Right cardiac atrium (tissue), 5 donors: ENCODE measurements at regions not wholly inside any gene's neighbourhood (a gene's known extent, or its start where the extent isn't known, plus 50 kb on each side); places are given as distances from the start of the nearest gene placed in this dataset.
A peak's percentile ranks its signal among the peaks of the same experiment; 100 is the strongest.

Source experiments
- ATAC-seq, 2 donors: fragments of 200-7000 bp; cut with Tn5 transposase; one replicate each; pipeline versions ENCODE4 v1.8.0 to v1.9.1; 2020; ENCODE audit warnings: moderate library complexity in 2 of 2, mild to moderate bottlenecking in 1 of 2
- DNase-seq, 3 donors: peaks; one replicate each; pipeline ENCODE4 v3.0.0-alpha.2; 2020
- H3K27ac ChIP-seq: one replicate; pipeline ENCODE4 v1.5.1; 2013; ENCODE audit warnings: mild to moderate bottlenecking, low read length, control low read depth, moderate library complexity
- H3K27me3 ChIP-seq: one replicate; pipeline ENCODE4 v1.6.1; 2013; ENCODE audit not compliant: control insufficient read depth, insufficient read depth
- H3K4me1 ChIP-seq: one replicate; pipeline ENCODE4 v1.6.1; 2013; ENCODE audit warnings: low read length; ENCODE audit not compliant: control insufficient read depth, insufficient read depth
- H3K4me3 ChIP-seq: one replicate; pipeline ENCODE4 v1.5.1; 2013; ENCODE audit warnings: low read length, control low read depth
- H3K9me3 ChIP-seq: one replicate; pipeline ENCODE4 v1.6.1; 2013; ENCODE audit warnings: low read length; ENCODE audit not compliant: control insufficient read depth
- WGBS: extraction: QIAGEN DNeasy Blood & Tissue Kit; methylation state at CpG from one replicate; pipeline ENCODE4 v1.1.7; 2013; 5-methylcytosine and 5-hydroxymethylcytosine counted together
- intact Hi-C, 4 donors: fragments of 100-400 bp; cut with DNase I; formaldehyde crosslinking; loops; one replicate each; pipeline versions ENCODE4 v1.11.0 to v1.14.0; 2022 to 2023
- donor health status: healthy with polysubstance abuse.
- donor health status: DM: no; HTN: yes; CAD: no.
- donor health status: DM: no; HTN: no; CAD: no.
- donor health status: DM: no; HTN: yes; CAD: no; lungs with severe emphysema.
- donor health status: DM: yes; HTN: yes; CAD: no.

- ATAC-seq (no peak), DNase-seq (no peak)
- H3K4me3 ChIP-seq: no peak overlapping the region
- no peaks in the 10 kb centered on the region for H3K4me1 ChIP-seq
- no peak overlapping the region for H3K27ac ChIP-seq
- WGBS: 52% methylated on average over 4 of the region's 4 CpGs
- H3K9me3 ChIP-seq: no peaks in the 10 kb centered on the region
- H3K27me3 ChIP-seq: no peaks in the 10 kb centered on the region
- intact Hi-C loops: no loop called here
Observed at GRCh38 chr6:85127168-85127498, 322.8 kb upstream of the NT5E start.

DNA sequence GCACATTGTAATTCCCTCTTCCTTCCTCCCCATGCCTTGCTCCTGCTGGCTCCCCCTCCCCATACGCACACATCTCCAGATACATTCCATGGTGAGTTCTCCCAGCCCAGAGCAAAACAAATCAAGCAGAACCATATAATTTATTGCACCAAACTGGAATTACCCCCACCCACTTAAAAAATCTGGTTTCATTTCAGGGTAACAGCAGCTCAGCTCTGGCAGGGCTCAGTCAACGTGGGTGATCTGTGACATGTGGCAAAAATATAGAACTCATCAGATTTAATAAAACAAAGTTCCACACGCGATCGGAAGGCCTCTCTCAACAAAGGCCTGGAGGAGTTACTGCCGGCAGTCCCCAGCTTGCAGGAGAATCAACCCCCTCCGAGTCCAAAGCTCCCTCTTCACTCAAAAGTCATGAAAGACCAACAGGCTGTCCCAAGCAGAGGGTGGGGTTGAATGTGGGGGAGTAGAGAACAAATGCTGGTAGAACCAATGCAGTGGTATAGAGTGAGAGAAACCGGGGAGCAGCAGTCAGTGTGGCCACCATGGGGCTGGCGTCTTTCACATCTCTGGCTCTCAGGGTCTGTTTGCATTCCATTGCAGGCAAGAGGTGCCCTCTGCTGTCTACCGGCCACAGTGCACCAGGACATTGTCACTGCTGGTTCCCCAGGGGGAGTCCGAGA, 323.3 kb upstream of the NT5E start:
- no peaks in the 10 kb centered on the region for H3K27me3 ChIP-seq
- H3K4me3 ChIP-seq: no peak overlapping the region
- H3K4me1 ChIP-seq: no peaks in the 10 kb centered on the region
- H3K27ac ChIP-seq: no peak overlapping the region
- 30% methylated on average over 11 of the region's 11 CpGs for WGBS
- no peaks in the 10 kb centered on the region for H3K9me3 ChIP-seq
- DNase-seq (peak; percentile 46 to 80 (median 76)), ATAC-seq (peak; percentile 65 to 86)
- intact Hi-C loops: no loop called here

DNA sequence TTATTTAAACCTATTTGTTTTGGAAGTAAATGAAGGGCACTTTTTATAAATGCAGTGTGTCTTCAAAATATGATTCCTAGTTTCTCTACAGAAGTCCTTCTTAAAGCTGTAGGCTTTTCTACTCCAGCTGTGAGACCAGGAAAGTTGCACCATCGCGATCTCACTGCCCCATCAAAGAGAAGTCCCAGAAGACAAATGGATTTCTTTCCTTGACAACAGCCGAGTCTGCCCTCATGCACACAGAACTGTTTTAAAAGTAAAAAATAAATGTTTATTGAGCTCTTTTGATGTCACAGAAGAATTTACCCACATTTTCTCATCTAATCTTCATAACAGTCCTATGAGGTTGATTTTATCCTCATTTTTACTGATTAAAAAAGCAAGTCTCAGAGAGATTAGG, 324.4 kb upstream of the NT5E start:
- Histone ChIP-seq H3K9me3 (no peaks in the 10 kb centered on the region), H3K27ac (no peak overlapping the region), H3K4me3 (no peak overlapping the region), H3K4me1 (no peaks in the 10 kb centered on the region), H3K27me3 (no peaks in the 10 kb centered on the region)
- intact Hi-C loops: no loop called here
- DNase-seq (no peak), ATAC-seq (no peak)
- 61% methylated on average over 3 of the region's 3 CpGs for WGBS

GRCh38 chr6:85124472-85125354, 325.2 kb upstream of the NT5E start:
- H3K4me3 ChIP-seq: no peak overlapping the region
- ATAC-seq (no peak), DNase-seq (no peak)
- WGBS: 92% methylated on average over 1 of the region's 1 CpG
- no peaks in the 10 kb centered on the region for H3K9me3 ChIP-seq
- no peaks in the 10 kb centered on the region for H3K4me1 ChIP-seq
- no peaks in the 10 kb centered on the region for H3K27me3 ChIP-seq
- intact Hi-C loops: no loop called here
- H3K27ac ChIP-seq: no peak overlapping the region

- Histone ChIP-seq H3K27ac (no peak overlapping the region), H3K27me3 (no peaks in the 10 kb centered on the region), H3K4me3 (no peak overlapping the region), H3K9me3 (no peaks in the 10 kb centered on the region), H3K4me1 (no peaks in the 10 kb centered on the region)
- 56% methylated on average over 1 of the region's 1 CpG for WGBS
- no peak for ATAC-seq
- no peak for DNase-seq
- intact Hi-C loops: no loop called here
Observed at GRCh38 chr6:85121158-85121557, 328.7 kb upstream of the NT5E start.

- Histone ChIP-seq H3K27ac (no peak overlapping the region), H3K4me1 (no peaks in the 10 kb centered on the region), H3K27me3 (no peaks in the 10 kb centered on the region), H3K9me3 (no peaks in the 10 kb centered on the region), H3K4me3 (no peak overlapping the region)
- WGBS: 83% methylated on average over 8 of the region's 8 CpGs
- intact Hi-C loops: no loop called here
- ATAC-seq: no peak
- no peak for DNase-seq
Observed at GRCh38 chr6:85118652-85119235, 331.1 kb upstream of the NT5E start.

DNA sequence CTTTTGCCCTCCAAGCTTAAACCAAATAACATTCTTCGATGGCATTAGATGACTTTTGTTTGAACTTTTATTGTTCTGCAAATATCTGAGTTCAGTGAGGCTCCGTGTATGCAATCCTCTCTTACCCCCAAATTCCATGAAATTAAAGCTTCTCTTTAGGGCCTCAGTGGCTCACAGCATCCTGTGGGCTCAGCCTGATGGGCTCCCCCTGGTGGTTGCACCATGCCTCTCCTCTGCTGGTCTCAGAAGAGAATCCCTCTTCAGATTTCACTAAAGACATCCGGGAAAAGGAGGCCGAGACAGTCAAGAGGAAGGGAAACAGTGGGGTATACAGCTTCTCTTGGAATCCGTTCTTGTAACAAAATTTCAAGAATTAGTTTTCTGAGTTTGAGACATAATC, 331.6 kb upstream of the NT5E start:
- ATAC-seq: no peak
- Histone ChIP-seq H3K27me3 (no peaks in the 10 kb centered on the region), H3K4me1 (no peaks in the 10 kb centered on the region), H3K4me3 (no peak overlapping the region), H3K27ac (no peak overlapping the region), H3K9me3 (no peaks in the 10 kb centered on the region)
- WGBS: 82% methylated on average over 5 of the region's 5 CpGs
- DNase-seq: no peak
- intact Hi-C loops: no loop called here

GRCh38 chr6:85116475-85116874, 333.4 kb upstream of the NT5E start:
- no peak for ATAC-seq
- WGBS: 70% methylated on average over 3 of the region's 3 CpGs
- Histone ChIP-seq H3K4me1 (no peaks in the 10 kb centered on the region), H3K4me3 (no peak overlapping the region), H3K27me3 (no peaks in the 10 kb centered on the region), H3K27ac (no peak overlapping the region), H3K9me3 (no peaks in the 10 kb centered on the region)
- no peak for DNase-seq
- intact Hi-C loops: no loop called here

DNA sequence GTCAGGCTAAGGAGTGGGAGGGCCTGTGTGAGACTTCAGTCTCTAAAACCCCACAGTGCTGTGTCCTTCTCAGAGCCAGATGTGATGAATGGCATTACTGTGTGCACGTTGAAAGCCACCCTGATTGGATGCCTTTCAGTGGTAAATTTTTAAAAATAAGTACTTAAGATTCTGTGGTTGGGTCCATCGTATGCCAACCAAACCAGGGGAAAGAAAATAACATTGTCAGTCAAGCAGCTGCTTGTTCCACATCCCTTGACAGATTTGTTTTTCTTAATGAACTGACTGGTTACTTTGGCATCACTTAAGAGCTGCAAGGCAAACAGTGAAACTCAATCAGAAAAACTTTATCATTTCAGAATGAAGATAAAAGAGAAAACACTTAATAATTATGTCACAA, 334.0 kb upstream of the NT5E start:
- DNase-seq (no peak), ATAC-seq (no peak)
- no peaks in the 10 kb centered on the region for H3K9me3 ChIP-seq
- H3K27ac ChIP-seq: no peak overlapping the region
- H3K4me3 ChIP-seq: no peak overlapping the region
- H3K27me3 ChIP-seq: no peaks in the 10 kb centered on the region
- intact Hi-C loops: no loop called here
- 44% methylated on average over 2 of the region's 2 CpGs for WGBS
- H3K4me1 ChIP-seq: no peaks in the 10 kb centered on the region

DNA sequence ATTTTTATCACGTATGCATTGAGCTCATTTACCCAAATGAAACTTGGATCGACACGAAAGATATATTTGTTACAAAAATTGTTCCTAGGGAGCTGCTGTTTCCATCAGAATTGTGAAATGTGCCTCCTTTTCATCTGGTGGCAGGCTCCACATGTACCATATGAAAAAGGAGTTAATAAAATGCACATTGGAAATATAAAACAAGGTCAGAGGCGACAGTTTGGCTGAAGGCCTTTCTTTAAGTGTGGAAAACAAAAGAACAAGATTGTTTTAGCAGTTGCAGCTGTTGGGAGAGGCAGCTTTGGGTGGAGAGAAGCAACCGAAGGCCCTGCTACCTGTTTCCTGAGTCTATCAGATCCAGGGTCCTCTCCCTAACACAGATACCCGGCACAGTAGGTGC, 334.5 kb upstream of the NT5E start:
- 59% methylated on average over 6 of the region's 6 CpGs for WGBS
- intact Hi-C loops: no loop called here
- Histone ChIP-seq H3K27ac (no peak overlapping the region), H3K9me3 (no peaks in the 10 kb centered on the region), H3K4me3 (no peak overlapping the region), H3K4me1 (no peaks in the 10 kb centered on the region), H3K27me3 (no peaks in the 10 kb centered on the region)
- DNase-seq (no peak), ATAC-seq (no peak)

DNA sequence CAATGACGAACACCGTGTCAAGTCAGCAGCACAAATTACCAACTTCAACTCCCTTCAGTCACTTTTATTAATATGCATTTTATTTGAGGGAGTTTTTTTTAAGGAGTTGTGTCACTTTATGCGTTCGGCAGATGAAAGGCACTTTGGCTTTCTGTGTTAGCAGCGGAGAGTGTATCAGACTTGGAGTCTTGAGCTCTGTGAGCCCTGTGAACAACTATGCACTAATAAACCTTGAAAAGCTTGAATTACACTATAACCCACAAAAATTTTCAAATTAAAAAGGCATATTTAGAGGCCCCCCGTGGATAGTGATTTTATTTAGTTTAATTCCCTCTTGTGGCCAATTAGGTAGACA, 335.3 kb upstream of the NT5E start:
- 44% methylated on average over 6 of the region's 6 CpGs for WGBS
- no peak for ATAC-seq

More for the DNA sequence above, 335.3 kb upstream of the NT5E start:
- no peak overlapping the region for H3K27ac ChIP-seq
- intact Hi-C loops: no loop called here
- H3K9me3 ChIP-seq: no peaks in the 10 kb centered on the region
- no peak for DNase-seq
- H3K4me3 ChIP-seq: peak overlapping the region; percentile 16
- H3K4me1 ChIP-seq: no peaks in the 10 kb centered on the region
- H3K27me3 ChIP-seq: no peaks in the 10 kb centered on the region
